RPMI8226 (cell line): ENCODE measurements at regions not wholly inside any gene's neighbourhood (a gene's known extent, or its start where the extent isn't known, plus 50 kb on each side); places are given as distances from the start of the nearest gene placed in this dataset.
"Not testable (repeated sequence)": the region's sequence is repeated elsewhere in the genome, so short reads cannot be mapped to it uniquely, and the experiment has no call there.

Experiments used
- DNase-seq: peaks from one replicate; pipeline ENCODE4 v3.0.0-alpha.2; 2015

DNA sequence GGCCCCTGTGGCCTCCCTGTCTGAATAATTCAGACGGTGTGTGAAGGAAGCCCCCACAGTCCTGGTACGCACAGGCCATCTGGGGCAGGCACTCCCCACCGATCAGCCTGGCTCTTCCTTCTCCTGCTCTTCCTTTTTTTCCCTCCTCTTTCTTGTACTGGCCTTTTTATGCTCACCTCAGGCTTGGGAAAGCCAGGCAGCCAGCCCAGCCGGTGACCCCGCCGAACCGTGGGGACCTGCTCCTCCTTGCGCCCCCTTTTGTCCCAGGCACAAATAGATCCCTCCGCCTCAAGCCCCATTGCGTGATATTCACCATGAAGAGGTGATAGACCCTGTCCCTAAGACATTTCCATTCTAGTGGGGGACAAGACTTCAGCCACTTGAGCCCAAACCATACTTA, 80.2 kb upstream of the BRD7 start:
- DNase-seq, result no peak

DNA sequence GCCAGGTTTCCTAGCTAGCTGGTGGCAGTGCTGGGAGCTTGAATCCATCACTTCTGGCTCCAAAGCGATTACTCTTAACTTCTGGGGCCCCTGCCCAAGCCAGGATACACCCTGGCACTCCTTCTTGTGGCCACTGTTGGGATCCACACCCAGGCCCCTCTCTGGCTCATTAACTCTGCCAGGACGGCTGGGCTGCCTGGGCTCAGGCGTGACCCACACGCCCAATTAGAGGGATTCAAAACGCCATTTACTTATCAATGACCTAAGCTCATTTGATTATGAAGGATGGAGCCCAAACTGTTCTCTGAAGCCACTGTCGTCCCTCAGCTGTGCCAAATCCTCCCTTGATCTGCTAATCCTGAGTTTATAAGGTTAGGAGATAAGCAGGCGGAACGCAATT, 79.7 kb upstream of the BRD7 start:
- peak; percentile 40 for DNase-seq

DNA sequence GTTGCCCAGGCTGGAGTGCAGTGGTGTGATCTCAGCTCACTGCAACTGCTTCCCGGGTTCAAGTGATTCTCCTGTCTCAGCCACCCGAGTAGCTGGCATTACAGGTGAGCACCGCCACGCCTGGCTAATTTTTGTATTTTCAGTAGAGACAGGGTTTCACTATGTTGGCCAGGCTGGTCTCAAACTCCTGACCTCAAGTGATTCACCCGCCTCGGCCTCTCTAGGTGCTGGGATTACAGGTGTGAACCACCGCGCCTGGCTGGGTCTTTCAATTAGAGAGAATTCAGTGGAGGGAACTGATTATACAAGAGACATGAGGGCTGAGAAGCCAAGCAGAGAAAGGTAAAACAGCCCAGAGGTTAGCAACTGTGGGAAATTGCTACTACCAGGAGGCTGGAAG, 78.6 kb upstream of the BRD7 start:
- DNase-seq, result not testable (repeated sequence)

DNA sequence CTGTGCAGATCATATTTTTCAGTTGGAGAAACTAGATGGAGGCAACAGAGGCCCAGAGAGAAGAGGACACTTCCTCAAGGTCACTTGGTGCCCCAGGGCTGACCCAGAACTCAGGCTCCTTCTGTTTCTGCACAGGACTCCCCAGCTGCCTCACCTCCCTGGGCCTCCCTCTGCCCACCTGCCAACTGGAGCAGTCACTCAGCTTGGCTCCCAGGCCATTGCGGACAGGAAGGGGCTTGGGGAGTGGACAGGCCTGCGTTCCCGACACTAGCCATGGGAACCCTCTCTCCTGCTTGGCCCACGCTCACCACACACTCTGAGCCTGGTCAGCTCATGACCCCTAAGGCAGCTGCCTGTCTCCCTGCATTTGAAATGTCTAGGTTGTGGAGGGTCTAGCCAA, 78.1 kb upstream of the BRD7 start:
- no peak for DNase-seq

DNA sequence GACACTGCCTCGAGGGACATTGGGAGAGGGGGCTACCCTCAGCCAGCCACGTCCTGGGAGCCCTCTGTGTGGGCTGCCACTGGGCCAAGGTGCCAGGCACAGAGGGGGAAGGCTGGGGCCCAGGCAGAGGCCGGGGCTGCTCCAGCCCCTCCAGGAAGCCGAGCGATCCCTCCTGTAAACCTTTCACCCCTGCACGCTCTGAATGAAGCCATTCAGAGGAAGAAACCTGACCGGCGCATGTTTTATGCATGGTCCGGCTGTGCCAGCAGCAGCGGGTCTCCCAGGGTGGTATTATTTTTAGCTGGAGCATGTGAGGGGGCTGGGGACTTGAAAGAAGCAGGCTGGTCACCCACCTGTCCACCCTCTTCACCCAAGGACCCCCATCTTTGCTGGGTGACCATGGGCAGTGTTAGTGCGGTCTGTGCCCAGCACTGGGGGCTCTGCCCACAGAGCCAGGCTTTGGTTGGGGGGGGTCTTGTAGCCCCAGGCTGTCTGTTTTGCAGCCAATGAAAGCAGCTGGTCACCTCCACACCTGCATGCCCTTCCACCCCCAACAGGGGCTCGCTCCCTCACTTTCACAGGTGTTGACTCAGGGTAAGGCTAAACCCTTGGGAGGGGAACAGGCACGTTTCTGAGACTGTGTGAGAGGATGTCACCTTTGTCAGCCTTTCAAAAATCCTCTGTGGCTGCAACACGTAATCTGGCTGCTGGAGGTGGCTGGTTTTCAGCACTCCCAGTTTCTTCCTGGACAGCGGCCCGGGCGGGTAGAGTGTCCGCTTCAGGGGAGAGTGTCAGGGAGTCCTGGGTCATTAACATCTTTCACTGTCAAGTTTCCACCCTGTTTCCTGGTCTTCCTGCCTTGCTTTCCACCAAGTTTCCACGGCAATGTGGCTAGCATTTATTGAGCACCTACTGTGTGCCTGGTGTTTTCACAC, 77.1 kb upstream of the BRD7 start:
- no peak for DNase-seq

DNA sequence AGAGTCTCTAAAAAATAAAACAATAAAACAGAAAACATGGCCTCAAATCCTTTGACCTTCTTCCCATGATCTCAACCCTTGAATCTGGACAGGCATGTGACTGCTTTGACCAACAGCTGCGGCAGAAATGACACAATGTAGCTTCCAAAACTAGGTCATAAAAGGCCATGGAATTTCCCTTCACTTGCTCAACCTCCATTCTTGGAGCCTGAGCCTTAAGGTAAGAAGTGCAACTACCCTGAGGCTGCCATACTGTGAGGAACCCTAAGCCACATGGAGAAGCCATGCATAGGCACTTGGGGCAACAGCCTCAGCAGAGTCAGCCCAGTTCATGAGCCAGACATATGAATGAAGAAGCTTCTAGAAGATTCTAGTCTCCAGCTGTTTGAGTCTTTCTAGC, 75.7 kb upstream of the BRD7 start:
- DNase-seq, result no peak

DNA sequence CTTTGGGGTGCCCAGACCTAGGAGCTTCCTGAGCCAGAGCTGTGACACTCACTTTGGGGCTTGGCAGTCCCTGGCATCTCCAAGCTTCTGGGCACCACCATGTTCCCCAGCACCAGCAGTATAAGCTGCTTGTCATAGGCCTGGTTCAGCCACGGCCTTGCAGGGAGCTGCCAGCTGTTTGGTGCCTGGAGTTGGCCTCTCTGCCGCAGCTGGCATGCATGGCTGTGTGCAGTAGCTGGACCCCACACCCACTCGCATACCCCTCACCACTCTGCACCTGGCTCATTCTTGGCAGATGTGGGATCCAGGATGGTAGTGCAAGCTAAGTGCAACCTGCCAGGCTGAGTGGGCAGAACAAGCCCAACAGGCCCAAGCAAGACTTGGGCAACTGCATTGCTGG, 73.4 kb upstream of the BRD7 start:
- DNase-seq, result no peak

DNA sequence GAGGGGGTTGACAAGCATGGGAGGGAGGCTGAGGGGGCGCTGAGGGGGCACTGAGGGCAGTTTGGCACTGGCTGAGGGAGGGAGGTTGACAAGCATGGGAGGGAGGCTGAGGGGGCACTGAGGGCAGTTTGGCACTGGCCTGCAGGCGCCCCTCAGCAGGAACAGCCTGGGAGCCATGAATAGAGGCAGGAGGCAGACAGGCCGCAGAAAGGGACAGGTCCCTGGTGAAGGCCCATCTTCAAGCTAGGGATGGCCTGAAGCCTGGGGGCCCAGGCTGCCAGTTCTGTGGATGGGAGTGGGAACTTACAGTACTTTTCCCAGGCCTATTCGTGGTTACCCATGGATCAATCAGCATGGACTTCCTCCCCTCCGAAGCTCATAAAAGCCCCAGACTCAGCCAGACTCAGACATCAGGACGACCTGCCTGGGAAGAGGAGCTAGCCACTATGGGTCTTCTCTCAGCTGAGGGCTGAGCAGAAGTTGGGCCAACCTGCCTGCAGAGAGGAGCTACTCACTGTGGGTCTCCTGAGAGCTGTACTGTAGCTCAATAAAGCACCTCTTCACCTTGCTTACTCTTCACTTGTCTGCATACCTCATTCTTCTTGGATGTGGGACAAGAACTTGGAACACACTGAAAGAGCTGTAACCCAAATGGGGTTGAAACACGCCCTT, 72.8 kb upstream of the BRD7 start:
- no peak for DNase-seq

DNA sequence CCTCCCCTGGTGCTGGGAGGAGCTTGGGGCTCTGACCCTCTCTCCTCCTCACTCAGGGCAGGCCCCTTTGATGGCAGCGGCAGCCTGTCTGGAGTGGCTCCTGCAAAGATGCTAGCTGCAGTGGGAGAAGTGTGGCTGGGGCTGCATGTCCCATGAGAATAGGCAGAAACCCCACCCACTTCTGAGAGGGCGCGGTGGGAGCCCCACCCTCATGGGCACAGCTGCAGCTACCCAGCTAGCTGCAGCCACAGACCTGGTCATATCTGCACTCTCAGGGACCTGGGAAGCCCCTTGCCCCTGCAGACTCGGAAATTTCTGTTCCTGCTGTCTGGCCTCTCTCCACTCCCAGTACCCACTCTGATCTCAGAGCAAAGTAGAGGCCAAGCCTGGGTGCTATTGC, 72.2 kb upstream of the BRD7 start:
- no peak for DNase-seq

DNA sequence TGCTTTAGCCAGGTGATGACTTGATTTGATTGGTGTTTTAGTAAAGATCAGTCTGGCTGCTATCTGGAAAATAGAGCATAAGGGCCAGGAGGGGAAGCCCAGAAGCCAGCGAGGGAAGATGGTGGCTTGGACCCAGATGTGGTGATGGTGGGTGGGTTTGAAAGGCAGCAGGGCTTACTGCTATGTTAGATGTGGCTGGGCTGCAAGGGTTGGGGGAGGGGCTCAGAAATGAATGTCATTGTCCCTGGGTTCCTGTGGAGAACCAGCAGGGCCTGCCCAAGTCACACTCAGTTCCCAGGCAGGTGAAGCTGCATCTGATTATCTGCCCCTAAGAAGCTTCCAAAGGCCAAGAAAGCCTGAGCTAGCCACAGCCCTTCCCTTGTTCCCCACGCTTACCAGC, 71.7 kb upstream of the BRD7 start:
- DNase-seq, result no peak

DNA sequence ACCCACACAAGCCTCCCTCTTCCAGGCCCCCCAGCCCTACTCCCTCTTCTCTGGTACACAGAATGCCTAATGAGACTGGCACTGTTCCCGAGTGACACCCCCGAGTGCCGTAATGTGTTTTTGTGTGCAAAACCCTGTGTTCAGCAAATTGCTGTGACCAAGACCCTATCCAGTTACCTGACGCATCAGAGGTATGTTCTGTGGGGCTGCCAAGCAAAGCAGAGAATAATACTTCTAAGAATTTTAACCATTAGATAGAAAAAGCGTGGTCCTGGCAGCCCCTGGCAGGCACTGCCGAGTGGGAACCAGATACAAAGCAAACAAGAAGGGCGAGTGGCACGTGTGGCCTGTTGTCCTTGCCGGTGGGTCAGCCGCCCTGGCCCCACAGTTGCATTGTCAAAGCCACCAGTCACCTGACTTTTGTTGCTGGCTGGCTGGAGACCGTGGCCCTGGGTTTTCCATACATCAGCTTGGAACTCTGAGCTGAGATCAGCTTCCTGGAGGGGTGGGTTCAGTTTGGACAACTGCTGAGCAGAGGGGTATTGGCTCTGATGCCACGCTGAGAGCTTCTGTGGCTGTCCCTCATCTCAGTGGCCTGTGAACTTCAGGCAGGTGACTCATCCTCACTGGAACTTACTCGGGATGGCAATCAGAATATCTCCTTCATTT, 69.1 kb upstream of the BRD7 start:
- DNase-seq, result no peak

DNA sequence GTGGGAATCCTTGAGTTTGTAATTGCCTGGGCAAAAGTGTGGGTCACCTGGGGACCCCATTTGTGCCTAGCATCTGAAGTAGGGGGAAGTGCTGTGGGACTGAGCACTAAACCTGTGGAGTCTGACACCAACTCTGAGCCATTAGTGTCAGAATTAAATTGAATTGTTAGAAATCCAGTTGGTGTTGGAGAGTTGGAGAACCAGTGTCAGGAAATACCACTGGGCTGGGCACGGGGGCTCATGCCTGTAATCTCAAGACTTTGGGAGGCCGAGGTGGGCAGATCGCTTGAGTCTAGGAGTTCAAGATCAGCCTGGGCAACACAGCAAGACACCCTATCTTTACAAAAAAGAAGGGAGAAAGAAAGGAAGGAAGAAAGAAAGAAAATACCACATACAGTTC, 67.5 kb upstream of the BRD7 start:
- DNase-seq, result no peak

DNA sequence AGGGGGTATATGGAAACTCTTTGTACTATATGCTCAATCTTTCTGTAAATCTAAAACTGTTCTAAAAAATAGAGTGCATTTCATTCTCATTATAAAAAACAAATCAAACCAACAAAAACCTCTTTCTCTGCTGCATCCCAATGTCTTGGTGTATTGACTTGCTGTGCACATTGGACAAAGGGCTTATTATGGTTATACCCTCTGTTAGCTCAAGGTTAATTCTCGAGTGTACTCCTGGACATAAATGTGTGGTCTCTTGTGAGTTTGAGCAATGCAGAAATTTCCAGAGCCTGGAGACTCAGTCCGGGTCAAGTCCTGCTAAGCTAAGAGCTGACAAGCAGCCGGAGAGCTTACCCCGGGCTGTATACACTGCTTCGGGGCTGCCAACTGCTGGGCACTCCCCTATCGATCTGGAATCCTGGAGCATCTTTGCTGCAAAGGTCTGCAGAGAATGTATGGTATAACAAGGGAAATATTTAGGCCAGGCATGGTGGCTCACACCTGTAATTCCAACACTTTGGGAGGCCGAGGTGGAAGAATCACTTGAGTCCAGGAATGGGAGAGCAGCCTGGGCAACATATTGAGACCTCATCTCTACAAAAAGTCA, 66.2 kb upstream of the BRD7 start:
- DNase-seq, result no peak

DNA sequence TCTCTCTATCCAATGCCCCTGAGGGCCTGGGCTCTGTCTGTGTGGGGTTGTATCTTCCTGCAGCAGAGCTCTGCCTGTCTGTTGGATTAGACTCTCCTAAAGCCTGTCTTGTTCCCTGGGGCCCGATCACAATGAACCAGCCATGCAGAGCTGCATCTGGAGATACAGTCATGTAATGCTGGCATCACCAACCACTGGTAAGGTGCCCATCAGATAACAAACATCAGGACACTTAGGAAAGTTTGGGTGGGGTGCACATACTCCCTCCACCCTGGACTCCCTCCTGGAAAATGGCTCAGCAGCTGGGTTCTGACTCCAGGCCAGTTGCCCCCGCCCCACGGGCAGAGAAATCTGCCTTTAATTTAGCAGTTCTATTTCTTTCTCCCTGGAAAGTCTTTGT, 61.3 kb upstream of the BRD7 start:
- no peak for DNase-seq

DNA sequence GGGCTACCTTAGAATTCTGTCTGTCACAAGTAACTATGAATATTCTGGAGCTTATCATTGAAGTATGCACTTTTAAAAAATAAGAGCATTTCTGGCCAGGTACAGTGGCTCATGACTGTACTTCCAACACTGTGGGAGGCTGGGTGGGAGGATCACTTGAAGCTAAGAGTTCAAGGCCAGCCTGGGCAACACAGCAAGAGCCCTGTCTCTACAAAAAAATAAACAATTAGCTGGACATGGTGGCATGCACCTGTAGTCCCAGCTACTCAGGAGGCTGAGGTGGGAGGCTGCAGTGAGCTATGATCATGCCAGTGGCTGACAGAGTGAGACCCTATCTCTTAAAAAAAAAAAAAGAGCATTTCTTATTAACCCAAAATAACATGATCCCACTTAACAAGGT, 60.0 kb upstream of the BRD7 start:
- DNase-seq, result no peak

DNA sequence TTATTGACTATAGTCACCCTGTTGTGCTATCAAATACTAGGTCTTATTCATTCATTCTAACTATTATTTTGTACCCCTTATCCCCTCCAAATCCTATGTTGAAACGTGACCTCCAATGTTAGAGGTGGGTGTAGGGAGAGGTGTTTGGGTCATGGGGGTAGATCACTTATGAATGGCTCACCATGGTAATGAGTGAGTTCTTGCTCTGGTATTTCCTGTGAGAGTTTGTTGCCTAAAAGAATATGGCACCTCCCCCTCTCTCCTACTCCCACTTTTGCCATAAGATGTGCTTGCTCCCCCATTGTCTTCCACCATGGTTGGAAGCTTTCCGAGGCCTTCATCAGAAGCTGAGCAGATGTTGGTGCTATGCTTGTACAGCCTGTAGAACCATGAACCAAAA, 59.3 kb upstream of the BRD7 start:
- DNase-seq, result no peak

DNA sequence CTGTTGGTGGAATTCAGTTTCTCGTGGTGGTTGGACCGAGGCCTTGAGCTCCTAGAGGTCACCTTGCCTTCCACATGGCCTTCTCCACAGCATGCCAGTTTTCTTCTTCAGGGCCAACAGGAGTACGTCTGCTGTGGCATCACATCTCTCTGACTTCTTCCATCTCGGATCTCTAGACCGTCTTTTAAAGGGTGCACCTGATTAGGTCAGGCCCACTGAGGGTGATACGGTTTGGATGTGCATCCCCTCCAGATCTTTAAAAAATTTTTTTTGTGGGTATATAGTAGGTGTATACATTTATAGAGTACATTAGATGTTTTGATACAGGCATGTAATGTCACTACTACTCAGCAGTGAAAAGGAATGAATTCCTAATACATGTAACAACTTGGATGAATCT, 58.3 kb upstream of the BRD7 start:
- DNase-seq, result no peak

DNA sequence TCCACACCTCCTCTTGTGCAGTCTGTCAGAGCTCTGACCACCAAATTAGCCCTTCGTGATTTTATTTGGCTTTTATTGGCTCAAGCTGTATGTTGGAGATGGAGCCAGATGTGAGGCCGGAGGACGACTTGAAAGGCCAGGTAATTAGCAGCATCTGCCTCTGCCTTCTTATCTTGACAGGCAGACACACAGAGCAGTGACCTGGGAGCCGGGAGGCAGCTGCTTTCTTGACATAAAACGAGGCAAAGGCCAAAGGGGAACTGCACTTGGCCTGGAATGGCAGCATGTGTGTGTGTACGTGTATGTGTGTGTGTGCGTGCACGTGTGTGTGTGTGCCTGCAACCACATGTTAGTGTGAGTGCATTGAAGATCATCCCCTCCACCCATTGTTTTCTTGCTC, 56.9 kb upstream of the BRD7 start:
- no peak for DNase-seq

DNA sequence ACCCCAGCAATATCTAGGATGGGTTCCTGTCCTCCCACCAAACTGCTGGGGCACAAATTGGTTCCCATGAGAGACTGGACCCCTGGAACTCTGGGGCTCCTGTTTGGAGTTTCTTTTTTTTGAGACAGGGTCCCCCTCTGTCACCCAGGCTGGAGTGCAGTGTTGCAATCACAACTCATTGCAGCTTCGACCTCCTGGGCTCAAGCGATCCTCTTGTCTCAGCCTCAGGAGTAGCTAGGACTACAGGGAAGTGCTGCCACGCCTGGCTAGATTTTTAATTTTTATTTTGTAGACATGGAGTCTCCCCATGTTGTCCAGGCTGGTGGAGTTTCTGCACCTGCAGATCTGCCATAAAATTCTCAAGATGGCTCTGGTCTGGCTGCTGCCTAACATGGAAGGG, 56.3 kb upstream of the BRD7 start:
- DNase-seq, result no peak

DNA sequence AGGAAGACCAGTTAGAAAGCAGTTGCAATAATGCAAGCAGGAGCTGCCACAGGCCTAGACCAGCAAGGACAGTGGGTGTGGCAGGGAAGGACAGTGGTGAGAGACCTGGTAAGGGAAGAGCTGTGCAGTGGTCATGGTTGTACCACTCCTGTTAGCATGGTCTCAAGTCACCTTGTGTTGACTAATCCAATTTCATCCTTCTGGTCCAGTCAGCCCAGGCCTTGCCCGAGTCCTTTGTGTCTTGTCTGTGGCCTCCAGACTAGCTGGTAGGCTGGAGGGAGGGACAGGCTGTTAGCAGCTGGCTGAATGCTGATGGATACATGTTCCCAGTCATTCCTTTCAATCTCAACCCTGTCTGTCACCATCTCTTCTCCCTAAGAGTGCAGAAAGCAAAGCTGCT, 54.1 kb upstream of the BRD7 start:
- DNase-seq, result no peak

DNA sequence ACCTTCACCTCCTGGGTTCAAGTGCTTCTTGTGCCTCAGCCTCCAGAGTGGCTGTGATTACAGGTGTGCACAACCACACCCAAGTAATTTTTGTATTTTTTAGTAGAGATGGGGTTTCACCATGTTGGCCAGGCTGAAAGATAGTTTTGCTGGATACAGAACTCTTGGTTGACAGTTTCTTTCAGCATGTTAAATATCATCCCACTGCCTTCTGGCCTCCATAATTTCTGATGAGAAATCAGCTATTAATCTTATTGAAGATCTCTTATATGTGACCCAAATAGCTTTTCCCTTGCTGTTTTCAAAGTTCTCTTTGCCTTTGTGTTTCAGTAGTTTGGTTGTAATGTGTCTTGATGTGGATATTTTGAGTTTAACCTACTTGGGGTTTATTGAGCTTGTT, 50.3 kb upstream of the BRD7 start:
- DNase-seq, result no peak
